ENCODE measurements at regions not wholly inside any gene's neighbourhood (a gene's known extent, or its start where the extent isn't known, plus 50 kb on each side); places are given as distances from the start of the nearest gene placed in this dataset.

DNA sequence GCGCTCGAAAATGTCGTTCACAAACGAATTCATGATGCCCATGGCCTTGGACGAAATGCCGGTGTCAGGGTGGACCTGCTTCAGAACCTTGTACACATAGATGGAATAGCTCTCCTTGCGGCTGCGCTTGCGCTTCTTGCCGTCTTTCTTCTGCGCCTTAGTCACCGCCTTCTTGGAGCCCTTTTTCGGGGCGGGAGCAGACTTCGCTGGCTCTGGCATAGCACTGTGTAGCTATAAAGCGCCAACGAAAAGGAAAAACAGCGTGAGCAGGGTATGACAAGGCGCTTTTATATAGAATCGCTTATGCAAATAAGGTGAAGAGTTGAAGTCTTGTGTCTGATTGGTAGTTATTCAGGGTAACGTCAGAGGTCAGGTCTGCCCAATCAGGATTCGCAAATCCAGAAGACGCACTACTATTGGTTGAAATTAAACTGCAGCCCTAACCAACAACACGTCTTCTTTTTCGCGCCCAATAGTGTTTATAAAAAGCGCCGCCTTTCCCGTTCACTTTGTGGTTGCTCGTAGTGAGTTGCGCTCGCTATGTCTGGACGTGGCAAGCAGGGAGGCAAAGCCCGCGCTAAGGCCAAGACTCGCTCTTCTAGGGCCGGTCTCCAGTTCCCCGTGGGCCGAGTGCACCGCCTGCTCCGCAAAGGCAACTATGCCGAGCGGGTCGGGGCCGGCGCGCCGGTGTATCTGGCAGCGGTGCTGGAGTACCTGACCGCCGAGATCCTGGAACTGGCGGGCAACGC, 114.8 kb upstream of the PRSS16 start (continued):
- no peak for TF ChIP-seq CEBPZ (IDR thresholded peaks at IDR 0.05; ENCODE audit: low read depth, low read length)
- 0 out of 2 replicates have a peak, but pooled peaks have one; percentile 9 for TF ChIP-seq ASH2L (IDR thresholded peaks at IDR 0.05; ENCODE audit: borderline replicate concordance, low read depth)
- TF ChIP-seq, protein P1, sequence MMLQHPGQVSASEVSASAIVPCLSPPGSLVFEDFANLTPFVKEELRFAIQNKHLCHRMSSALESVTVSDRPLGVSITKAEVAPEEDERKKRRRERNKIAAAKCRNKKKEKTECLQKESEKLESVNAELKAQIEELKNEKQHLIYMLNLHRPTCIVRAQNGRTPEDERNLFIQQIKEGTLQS (IDR thresholded peaks at IDR 0.05; ENCODE audit: borderline replicate concordance, extremely low read depth, low read depth, low read length), result no peak
- peak; percentile 92 for TF ChIP-seq NKRF (conservative IDR thresholded peaks at IDR 0.05)
- TF ChIP-seq PAX8 (IDR thresholded peaks at IDR 0.05), result no peak
- TF ChIP-seq NFYB (IDR thresholded peaks at IDR 0.05; ENCODE audit: insufficient read depth, low read depth, low read length), result peak; percentile 95
- peak; percentile 93 for TF ChIP-seq POLR2A (IDR thresholded peaks at IDR 0.05; ENCODE audit: low read depth, low read length)
- peak; percentile 97 for TF ChIP-seq SMAD5 (IDR thresholded peaks at IDR 0.05; ENCODE audit: low read depth)
- peak; percentile 35 for TF ChIP-seq ATF2 (IDR thresholded peaks at IDR 0.05; ENCODE audit: low read length)
- TF ChIP-seq, protein P2, sequence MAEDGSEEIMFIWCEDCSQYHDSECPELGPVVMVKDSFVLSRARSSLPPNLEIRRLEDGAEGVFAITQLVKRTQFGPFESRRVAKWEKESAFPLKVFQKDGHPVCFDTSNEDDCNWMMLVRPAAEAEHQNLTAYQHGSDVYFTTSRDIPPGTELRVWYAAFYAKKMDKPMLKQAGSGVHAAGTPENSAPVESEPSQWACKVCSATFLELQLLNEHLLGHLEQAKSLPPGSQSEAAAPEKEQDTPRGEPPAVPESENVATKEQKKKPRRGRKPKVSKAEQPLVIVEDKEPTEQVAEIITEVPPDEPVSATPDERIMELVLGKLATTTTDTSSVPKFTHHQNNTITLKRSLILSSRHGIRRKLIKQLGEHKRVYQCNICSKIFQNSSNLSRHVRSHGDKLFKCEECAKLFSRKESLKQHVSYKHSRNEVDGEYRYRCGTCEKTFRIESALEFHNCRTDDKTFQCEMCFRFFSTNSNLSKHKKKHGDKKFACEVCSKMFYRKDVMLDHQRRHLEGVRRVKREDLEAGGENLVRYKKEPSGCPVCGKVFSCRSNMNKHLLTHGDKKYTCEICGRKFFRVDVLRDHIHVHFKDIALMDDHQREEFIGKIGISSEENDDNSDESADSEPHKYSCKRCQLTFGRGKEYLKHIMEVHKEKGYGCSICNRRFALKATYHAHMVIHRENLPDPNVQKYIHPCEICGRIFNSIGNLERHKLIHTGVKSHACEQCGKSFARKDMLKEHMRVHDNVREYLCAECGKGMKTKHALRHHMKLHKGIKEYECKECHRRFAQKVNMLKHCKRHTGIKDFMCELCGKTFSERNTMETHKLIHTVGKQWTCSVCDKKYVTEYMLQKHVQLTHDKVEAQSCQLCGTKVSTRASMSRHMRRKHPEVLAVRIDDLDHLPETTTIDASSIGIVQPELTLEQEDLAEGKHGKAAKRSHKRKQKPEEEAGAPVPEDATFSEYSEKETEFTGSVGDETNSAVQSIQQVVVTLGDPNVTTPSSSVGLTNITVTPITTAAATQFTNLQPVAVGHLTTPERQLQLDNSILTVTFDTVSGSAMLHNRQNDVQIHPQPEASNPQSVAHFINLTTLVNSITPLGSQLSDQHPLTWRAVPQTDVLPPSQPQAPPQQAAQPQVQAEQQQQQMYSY (CRISPR knock-in tag; IDR thresholded peaks at IDR 0.05), result no peak
- peak; percentile 98 for TF ChIP-seq FOS (IDR thresholded peaks at IDR 0.05; ENCODE audit: borderline replicate concordance, extremely low read depth, insufficient read length)
- TF ChIP-seq MYB (IDR thresholded peaks at IDR 0.05; ENCODE audit: borderline replicate concordance, low read depth, low read length), result peak; percentile 5; the same call in 1 of the 2 replicates
- TF ChIP-seq, protein P3, sequence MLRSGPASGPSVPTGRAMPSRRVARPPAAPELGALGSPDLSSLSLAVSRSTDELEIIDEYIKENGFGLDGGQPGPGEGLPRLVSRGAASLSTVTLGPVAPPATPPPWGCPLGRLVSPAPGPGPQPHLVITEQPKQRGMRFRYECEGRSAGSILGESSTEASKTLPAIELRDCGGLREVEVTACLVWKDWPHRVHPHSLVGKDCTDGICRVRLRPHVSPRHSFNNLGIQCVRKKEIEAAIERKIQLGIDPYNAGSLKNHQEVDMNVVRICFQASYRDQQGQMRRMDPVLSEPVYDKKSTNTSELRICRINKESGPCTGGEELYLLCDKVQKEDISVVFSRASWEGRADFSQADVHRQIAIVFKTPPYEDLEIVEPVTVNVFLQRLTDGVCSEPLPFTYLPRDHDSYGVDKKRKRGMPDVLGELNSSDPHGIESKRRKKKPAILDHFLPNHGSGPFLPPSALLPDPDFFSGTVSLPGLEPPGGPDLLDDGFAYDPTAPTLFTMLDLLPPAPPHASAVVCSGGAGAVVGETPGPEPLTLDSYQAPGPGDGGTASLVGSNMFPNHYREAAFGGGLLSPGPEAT (IDR thresholded peaks at IDR 0.05; ENCODE audit: low read depth), result no peak; the same call in none of the 2 replicates
- no peak for TF ChIP-seq MEF2B (IDR thresholded peaks at IDR 0.05; ENCODE audit: partially characterized antibody, poor library complexity, severe bottlenecking)
- TF ChIP-seq GABPA (IDR thresholded peaks at IDR 0.05; ENCODE audit: low read depth), result no peak
